Adrenal gland (tissue), 5 donors: ENCODE measurements at regions not wholly inside any gene's neighbourhood (a gene's known extent, or its start where the extent isn't known, plus 50 kb on each side); places are given as distances from the start of the nearest gene placed in this dataset.

Experiments
- CTCF ChIP-seq, 6 experiments: fragments of 450-650 bp in 4 of 6; fragments of 200-600 bp in 2 of 6; sonication (generic) in 1 of 6; IDR thresholded peaks; 1 replicate in 5 of 6; 2 replicates in 1 of 6; pipeline versions ENCODE4 v1.5.1 to v1.8.0; 2016 to 2021; ENCODE audit warnings: antibody characterized with exemption in 6 of 6, mild to moderate bottlenecking in 2 of 6, moderate library complexity in 1 of 6
- POLR2A ChIP-seq, 2 donors: fragments of 450-650 bp; IDR thresholded peaks; one replicate each; pipeline ENCODE4 v1.6.1; 2017; ENCODE audit warnings: antibody characterized with exemption in 2 of 2, mild to moderate bottlenecking in 2 of 2, moderate library complexity in 1 of 2
- donor health status: DM: no; HTN: no; CAD: no.

GRCh38 chr14:26687301-26687837, 89.5 kb upstream of the NOVA1 start:
- TF ChIP-seq CTCF (IDR thresholded peaks at IDR 0.05) = no peak
- no peak for TF ChIP-seq POLR2A (IDR thresholded peaks at IDR 0.05)
